ENCODE measurements at regions not wholly inside any gene's neighbourhood (a gene's known extent, or its start where the extent isn't known, plus 50 kb on each side); places are given as distances from the start of the nearest gene placed in this dataset.
"Not testable (repeated sequence)": the region's sequence is repeated elsewhere in the genome, so short reads cannot be mapped to it uniquely, and the experiment has no call there.

DNA sequence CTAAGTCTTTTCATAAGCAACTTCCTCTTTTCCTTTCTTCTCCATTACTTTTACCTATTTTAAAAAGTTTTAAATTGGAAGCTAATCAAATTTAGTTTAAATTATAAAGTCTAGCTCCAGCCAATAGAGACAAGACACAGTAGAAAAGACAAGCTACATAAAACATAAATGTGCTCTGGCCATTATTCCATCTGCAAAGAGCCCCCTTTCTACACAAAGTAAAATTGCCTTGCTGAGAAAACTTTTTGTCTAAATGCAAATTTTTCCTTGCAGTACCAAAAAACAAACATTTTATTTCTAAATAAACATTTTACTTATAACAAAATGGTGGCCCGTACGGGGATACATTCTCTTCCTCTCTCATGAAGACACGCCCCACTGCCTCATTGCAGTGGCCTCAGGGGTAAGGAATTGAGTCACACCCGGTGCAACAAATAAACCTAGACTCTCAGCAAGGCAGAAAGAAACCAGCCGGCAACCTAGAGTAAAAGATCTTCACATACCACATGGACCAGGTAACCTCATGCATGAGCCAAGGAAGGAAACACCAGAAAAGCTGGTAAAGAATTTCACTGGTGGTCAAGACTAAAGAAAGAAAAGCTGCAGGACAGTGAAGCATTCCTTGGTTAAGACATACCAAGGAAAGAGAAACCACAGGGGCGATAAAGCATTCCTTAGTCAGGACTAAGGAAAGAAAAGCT, 71.6 kb upstream of the ZNF746 start:
- DNase-seq (ENCODE audit: low read depth in 4 of 4, low spot score in 1 of 4) = no peak

DNA sequence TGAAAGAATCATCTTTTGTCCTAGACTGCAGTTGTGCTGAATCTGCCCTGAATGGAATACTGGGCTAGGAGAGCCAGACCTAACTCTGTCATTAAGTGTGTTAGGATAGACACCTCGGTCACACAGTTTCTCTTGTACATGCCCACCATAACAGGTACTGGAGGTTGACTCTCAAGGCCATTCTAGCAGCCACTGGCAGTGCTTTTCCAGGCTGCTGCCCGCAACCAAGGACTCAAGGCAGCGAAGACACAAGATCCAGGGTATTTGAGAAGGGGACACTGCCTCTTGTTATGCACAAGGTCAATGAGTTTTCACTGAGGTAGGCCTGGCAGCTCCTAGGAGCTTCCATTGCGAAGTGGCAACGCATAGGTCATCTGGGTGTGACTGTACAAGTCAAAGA, 70.6 kb upstream of the ZNF746 start:
- no peak for DNase-seq (ENCODE audit: low read depth in 4 of 4, low spot score in 1 of 4)

- DNase-seq (ENCODE audit: low read depth in 4 of 4, low spot score in 1 of 4) = no peak
Observed at GRCh38 chr7:149566103-149566502, 68.5 kb upstream of the ZNF746 start.

GRCh38 chr7:149565096-149565382, 67.4 kb upstream of the ZNF746 start:
- no peak for DNase-seq (ENCODE audit: low read depth in 4 of 4, low spot score in 1 of 4)

GRCh38 chr7:149564340-149565095, 66.9 kb upstream of the ZNF746 start:
- DNase-seq (ENCODE audit: low read depth in 4 of 4, low spot score in 1 of 4) = no peak

DNA sequence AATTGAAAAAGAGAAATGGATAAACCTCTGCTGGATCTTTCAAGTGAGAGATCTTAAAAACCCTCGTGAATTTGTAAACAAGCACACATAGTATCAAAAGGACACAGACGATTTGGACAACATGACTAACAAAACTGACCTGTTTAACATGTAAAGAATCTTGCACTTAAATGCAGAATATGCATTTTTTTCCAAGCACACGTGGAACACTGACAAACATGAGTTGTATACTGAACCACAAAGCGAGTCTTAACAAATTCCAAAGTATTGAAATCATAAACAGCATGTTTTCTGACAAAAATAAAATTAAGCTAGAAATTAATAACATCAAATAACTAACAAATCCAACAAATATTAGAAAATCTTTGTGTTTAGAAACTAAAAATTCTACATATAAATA, 65.0 kb upstream of the ZNF746 start:
- no peak for DNase-seq (ENCODE audit: low read depth in 4 of 4, low spot score in 1 of 4)

DNA sequence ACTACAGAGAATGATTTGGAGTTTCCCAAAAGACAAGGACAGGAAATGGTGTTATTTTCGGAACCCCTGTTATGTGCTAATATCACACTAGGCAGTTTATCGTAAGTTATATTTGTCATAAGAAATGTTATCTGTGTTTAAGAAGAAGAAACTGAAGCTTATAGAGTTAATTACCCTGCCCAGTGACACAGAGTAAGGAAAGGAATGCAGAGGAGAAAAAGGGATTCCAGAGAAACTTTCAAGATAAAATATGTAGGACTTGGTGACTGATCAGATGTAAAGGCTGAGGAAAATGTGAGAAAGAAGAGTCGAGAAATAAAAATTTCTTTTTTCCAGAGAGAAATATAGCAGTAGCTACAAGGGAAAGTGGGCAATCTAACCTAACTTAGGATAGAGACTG, 63.5 kb upstream of the ZNF746 start:
- no peak for DNase-seq (ENCODE audit: low read depth in 4 of 4, low spot score in 1 of 4)

DNA sequence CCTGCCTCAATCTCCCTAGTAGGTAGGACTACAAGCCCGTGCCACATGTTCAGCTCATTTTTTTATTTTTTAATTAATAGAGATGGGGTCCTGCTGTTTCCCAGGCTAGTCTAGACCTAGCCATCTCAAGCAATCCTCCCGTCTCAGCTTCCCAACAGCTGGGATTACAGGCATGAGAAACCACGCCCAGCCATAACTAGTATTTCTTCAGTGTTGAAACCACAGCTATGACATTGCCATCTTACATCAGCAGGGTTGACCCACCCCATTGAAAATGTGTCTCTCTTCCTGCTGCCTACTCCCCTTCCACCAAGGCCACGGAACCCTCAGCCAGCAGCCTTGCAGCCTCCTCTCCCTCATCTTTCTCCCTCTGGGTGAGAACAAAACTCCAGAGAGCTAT, 62.1 kb upstream of the ZNF746 start:
- DNase-seq (ENCODE audit: low read depth in 4 of 4, low spot score in 1 of 4) = no peak

DNA sequence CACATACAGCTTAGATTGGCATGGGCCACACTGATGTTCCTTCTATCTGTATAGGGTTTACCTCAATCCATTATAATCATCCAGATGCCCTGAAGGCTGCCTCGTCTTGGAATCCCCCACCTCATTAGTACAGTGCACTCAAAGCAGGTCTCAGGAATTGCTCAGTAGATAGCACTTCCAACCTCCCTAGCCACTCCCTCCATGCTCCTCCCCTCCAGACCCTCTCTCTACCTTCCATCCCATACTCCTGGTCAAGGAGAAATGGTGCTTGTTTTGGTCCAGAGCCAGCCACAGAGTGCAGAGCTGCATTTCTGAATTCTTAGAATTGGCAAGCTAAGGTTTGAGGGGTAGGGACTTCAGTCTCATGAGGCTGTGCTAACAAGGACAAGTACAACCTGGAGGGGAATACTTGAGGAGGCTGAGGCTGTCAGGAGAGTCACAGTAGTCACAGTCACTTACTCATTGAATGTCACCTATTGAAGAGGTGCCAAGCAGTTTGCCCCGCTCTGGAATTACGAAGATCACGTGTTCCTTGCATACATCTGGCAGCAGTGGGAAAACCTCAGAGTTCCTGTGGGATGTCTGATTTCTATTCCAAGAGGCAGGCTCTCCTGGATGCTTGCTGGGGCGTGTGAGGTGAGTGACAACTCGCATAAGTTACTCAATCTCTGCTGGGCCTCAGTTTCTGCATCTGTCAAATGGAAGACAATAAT, 60.7 kb upstream of the ZNF746 start:
- DNase-seq (ENCODE audit: low read depth in 4 of 4, low spot score in 1 of 4) = no peak

GRCh38 chr7:149556525-149556924, 58.9 kb upstream of the ZNF746 start:
- not testable (repeated sequence) for DNase-seq (ENCODE audit: low read depth in 4 of 4, low spot score in 1 of 4)

DNA sequence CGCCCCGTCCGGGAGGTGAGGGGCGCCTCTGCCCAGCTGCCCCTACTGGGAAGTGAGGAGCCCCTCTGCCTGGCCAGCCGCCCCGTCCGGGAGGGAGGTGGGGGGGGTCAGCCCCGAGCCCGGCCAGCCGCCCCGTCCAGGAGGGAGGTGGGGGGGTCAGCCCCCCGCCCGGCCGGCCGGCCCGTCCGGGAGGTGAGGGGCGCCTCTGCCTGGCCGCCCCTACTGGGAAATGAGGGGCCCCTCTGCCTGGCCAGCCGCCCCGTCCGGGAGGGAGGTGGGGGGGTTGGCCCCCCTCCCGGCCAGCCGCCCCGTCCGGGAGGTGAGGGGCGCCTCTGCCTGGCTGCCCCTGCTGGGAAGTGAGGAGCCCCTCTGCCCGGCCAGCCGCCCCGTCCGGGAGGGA, 57.2 kb upstream of the ZNF746 start:
- not testable (repeated sequence) for DNase-seq (ENCODE audit: low read depth in 4 of 4, low spot score in 1 of 4)

DNA sequence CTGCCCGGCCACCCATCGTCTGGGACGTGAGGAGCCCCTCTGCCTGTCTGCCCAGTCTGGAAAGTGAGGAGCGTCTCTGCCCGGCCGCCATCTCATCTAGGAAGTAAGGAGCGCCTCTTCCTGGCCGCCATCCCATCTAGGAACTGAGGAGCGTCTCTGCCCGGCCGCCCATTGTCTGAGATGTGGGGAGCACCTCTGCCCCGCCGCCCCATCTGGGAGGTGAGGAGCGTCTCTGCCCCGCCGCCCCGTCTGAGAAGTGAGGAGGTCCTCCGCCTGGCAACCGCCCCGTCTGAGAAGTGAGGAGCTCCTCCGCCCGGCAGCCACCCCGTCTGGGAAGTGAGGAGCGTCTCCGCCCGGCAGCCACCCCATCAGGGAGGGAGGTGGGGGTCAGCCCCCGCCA, 56.4 kb upstream of the ZNF746 start:
- not testable (repeated sequence) for DNase-seq (ENCODE audit: low read depth in 4 of 4, low spot score in 1 of 4)

- no peak for DNase-seq (ENCODE audit: low read depth in 4 of 4, low spot score in 1 of 4)
Observed at GRCh38 chr7:149552799-149553198, 55.2 kb upstream of the ZNF746 start.
